HG03196 (cell line): ENCODE measurements at regions not wholly inside any gene's neighbourhood (a gene's known extent, or its start where the extent isn't known, plus 50 kb on each side); places are given as distances from the start of the nearest gene placed in this dataset.
"Not testable (repeated sequence)": the region's sequence is repeated elsewhere in the genome, so short reads cannot be mapped to it uniquely, and the experiment has no call there.

Experiments used
- ATAC-seq: cut with Tn5 transposase; IDR thresholded peaks from one replicate; pipeline ENCODE4 v1.9.1; 2021; ENCODE audit not compliant: unreplicated experiment

GRCh38 chr15:88994286-88994685 is 81.1 kb upstream of the MFGE8 start:
- ATAC-seq: no peak

- no peak for ATAC-seq
Measured at GRCh38 chr15:88995449-88995848, 82.3 kb upstream of the MFGE8 start.

- ATAC-seq: no peak
Measured at GRCh38 chr15:88997531-88997930, 84.4 kb upstream of the MFGE8 start.

- ATAC-seq: no peak
Measured at GRCh38 chr15:88998980-88999713, 86.0 kb upstream of the MFGE8 start.

GRCh38 chr15:89001708-89002275 is 86.5 kb upstream of the ABHD2 start:
- not testable (repeated sequence) for ATAC-seq

GRCh38 chr15:89002281-89002761 is 85.9 kb upstream of the ABHD2 start:
- ATAC-seq: peak; percentile 61

GRCh38 chr15:89002830-89003229 is 85.4 kb upstream of the ABHD2 start:
- no peak for ATAC-seq

GRCh38 chr15:89003865-89004725 is 84.2 kb upstream of the ABHD2 start:
- no peak for ATAC-seq

- ATAC-seq: no peak
Measured at GRCh38 chr15:89004726-89005030, 83.6 kb upstream of the ABHD2 start.

- ATAC-seq: not testable (repeated sequence)
Measured at GRCh38 chr15:89007527-89007926, 80.7 kb upstream of the ABHD2 start.

- ATAC-seq: no peak
Measured at GRCh38 chr15:89007989-89008388, 80.3 kb upstream of the ABHD2 start.

GRCh38 chr15:89009080-89009479 is 79.2 kb upstream of the ABHD2 start:
- no peak for ATAC-seq

- ATAC-seq: no peak
Measured at GRCh38 chr15:89015412-89016097, 72.7 kb upstream of the ABHD2 start.

- ATAC-seq: no peak
Measured at GRCh38 chr15:89016549-89017041, 71.7 kb upstream of the ABHD2 start.

GRCh38 chr15:89017370-89018066 is 70.7 kb upstream of the ABHD2 start:
- ATAC-seq: peak; percentile 73

- ATAC-seq: no peak
Measured at GRCh38 chr15:89018207-89018606, 70.0 kb upstream of the ABHD2 start.

- no peak for ATAC-seq
Measured at GRCh38 chr15:89019436-89019835, 68.8 kb upstream of the ABHD2 start.

- ATAC-seq: no peak
Measured at GRCh38 chr15:89021224-89021623, 67.0 kb upstream of the ABHD2 start.

GRCh38 chr15:89021886-89022285 is 66.4 kb upstream of the ABHD2 start:
- not testable (repeated sequence) for ATAC-seq

GRCh38 chr15:89023311-89023961 is 64.8 kb upstream of the ABHD2 start:
- no peak for ATAC-seq
